ENCODE measurements at regions not wholly inside any gene's neighbourhood (a gene's known extent, or its start where the extent isn't known, plus 50 kb on each side); places are given as distances from the start of the nearest gene placed in this dataset.
A peak's percentile ranks its signal among the peaks of the same experiment; 100 is the strongest.

DNA sequence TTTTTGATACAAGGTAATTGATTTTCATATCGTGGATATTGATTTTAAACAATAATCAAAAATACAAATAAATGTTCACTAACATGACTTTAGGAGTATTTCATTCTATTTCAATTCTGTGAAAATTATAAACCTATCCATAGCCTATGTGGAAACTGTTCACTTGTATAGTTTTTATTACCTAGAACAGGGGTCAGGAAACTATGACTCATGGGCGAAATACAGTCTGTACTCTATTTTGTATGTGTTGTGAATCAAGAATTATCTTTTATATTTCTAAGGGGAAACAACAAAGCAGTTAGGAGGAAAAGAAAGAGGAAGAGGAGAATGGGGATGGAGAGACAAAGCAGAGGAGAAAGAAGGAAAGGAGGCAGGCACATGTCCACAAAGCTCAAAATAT, 181.7 kb upstream of the VRK2 start:
- no peaks in the 10 kb centered on the region for H4K20me1 ChIP-seq (ENCODE audit: insufficient read depth, low read length, poor library complexity, severe bottlenecking)
- no peaks in the 10 kb centered on the region for H3K36me3 ChIP-seq (ENCODE audit: insufficient read depth, low read length)
- H3K27me3 ChIP-seq (ENCODE audit: insufficient read depth, low read length, poor library complexity, severe bottlenecking): no peaks in the 10 kb centered on the region
- H3K9me2 ChIP-seq (replicated peaks; ENCODE audit: low read depth, low read length): no peaks in the 10 kb centered on the region
- H3K9ac ChIP-seq (ENCODE audit: low read depth, low read length, poor library complexity, severe bottlenecking): no peak overlapping the region
- TF ChIP-seq, protein P1, sequence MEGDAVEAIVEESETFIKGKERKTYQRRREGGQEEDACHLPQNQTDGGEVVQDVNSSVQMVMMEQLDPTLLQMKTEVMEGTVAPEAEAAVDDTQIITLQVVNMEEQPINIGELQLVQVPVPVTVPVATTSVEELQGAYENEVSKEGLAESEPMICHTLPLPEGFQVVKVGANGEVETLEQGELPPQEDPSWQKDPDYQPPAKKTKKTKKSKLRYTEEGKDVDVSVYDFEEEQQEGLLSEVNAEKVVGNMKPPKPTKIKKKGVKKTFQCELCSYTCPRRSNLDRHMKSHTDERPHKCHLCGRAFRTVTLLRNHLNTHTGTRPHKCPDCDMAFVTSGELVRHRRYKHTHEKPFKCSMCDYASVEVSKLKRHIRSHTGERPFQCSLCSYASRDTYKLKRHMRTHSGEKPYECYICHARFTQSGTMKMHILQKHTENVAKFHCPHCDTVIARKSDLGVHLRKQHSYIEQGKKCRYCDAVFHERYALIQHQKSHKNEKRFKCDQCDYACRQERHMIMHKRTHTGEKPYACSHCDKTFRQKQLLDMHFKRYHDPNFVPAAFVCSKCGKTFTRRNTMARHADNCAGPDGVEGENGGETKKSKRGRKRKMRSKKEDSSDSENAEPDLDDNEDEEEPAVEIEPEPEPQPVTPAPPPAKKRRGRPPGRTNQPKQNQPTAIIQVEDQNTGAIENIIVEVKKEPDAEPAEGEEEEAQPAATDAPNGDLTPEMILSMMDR (conservative IDR thresholded peaks at IDR 0.05; ENCODE audit: low read length): no peak
- TF ChIP-seq EZH2phosphoT487 (IDR thresholded peaks at IDR 0.05; ENCODE audit: borderline replicate concordance): no peak
- H3K79me2 ChIP-seq (ENCODE audit: insufficient read depth, low read length): no peaks in the 10 kb centered on the region
- H2AFZ ChIP-seq (ENCODE audit: low read length): 0 out of 2 replicates have a peak overlapping the region, but pooled peaks have one; percentile 22
- H3K4me1 ChIP-seq (ENCODE audit: insufficient read depth, low read length, poor library complexity, severe bottlenecking): no peaks in the 10 kb centered on the region
- H3F3A ChIP-seq (ENCODE audit: low read depth): no peaks in the 10 kb centered on the region
- no peak overlapping the region for H3K4me2 ChIP-seq (ENCODE audit: low read depth, low read length, poor library complexity, severe bottlenecking)
- H3K4me3 ChIP-seq (ENCODE audit: low read length, poor library complexity, severe bottlenecking): no peak overlapping the region
- no peaks in the 10 kb centered on the region for H3K9me3 ChIP-seq (ENCODE audit: insufficient read depth, low read depth, low read length)

DNA sequence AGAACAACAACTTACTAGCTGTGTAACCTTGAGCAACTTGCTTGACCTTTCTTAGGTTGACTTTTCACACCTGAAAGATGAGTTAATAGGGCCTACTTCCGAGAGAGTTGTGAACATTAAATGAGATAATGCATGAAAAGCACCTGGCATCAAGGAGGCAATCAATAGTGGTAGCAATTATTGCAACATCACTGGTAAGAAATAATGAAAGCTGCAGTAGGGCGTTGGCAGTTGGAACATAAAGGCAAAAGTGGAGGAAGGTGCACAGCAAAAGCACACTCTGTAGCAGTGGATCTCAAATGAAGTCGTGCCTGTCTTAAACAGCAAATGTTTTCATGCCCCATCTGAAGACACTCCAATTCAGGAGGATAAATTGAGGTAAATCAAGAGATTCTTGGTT, 178.9 kb upstream of the VRK2 start:
- H3K9me3 ChIP-seq (ENCODE audit: insufficient read depth, low read depth, low read length): no peaks in the 10 kb centered on the region
- H4K20me1 ChIP-seq (ENCODE audit: insufficient read depth, low read length, poor library complexity, severe bottlenecking): no peaks in the 10 kb centered on the region
- H3K9ac ChIP-seq (ENCODE audit: low read depth, low read length, poor library complexity, severe bottlenecking): no peak overlapping the region
- no peaks in the 10 kb centered on the region for H3K79me2 ChIP-seq (ENCODE audit: insufficient read depth, low read length)
- no peaks in the 10 kb centered on the region for H3K27me3 ChIP-seq (ENCODE audit: insufficient read depth, low read length, poor library complexity, severe bottlenecking)
- no peak for TF ChIP-seq EZH2phosphoT487 (IDR thresholded peaks at IDR 0.05; ENCODE audit: borderline replicate concordance)
- TF ChIP-seq, protein P1 (conservative IDR thresholded peaks at IDR 0.05; ENCODE audit: low read length): no peak
- no peaks in the 10 kb centered on the region for H3K4me1 ChIP-seq (ENCODE audit: insufficient read depth, low read length, poor library complexity, severe bottlenecking)
- H3K4me2 ChIP-seq (ENCODE audit: low read depth, low read length, poor library complexity, severe bottlenecking): no peak overlapping the region
- no peaks in the 10 kb centered on the region for H3F3A ChIP-seq (ENCODE audit: low read depth)
- H2AFZ ChIP-seq (ENCODE audit: low read length): no peak overlapping the region
- no peak overlapping the region for H3K4me3 ChIP-seq (ENCODE audit: low read length, poor library complexity, severe bottlenecking)
- H3K36me3 ChIP-seq (ENCODE audit: insufficient read depth, low read length): no peaks in the 10 kb centered on the region
- no peaks in the 10 kb centered on the region for H3K9me2 ChIP-seq (replicated peaks; ENCODE audit: low read depth, low read length)

GRCh38 chr2:57868619-57869139, 177.9 kb upstream of the VRK2 start:
- Histone ChIP-seq H3K4me1 (ENCODE audit: insufficient read depth, low read length, poor library complexity, severe bottlenecking) (no peaks in the 10 kb centered on the region), H3K79me2 (ENCODE audit: insufficient read depth, low read length) (no peaks in the 10 kb centered on the region), H3K27me3 (ENCODE audit: insufficient read depth, low read length, poor library complexity, severe bottlenecking) (no peaks in the 10 kb centered on the region), H3K9me3 (ENCODE audit: insufficient read depth, low read depth, low read length) (no peaks in the 10 kb centered on the region), H4K20me1 (ENCODE audit: insufficient read depth, low read length, poor library complexity, severe bottlenecking) (no peaks in the 10 kb centered on the region), H3K9me2 (replicated peaks; ENCODE audit: low read depth, low read length) (no peaks in the 10 kb centered on the region), H2AFZ (ENCODE audit: low read length) (no peak overlapping the region), H3K4me2 (ENCODE audit: low read depth, low read length, poor library complexity, severe bottlenecking) (no peak overlapping the region), H3K36me3 (ENCODE audit: insufficient read depth, low read length) (no peaks in the 10 kb centered on the region), H3F3A (ENCODE audit: low read depth) (no peaks in the 10 kb centered on the region), H3K9ac (ENCODE audit: low read depth, low read length, poor library complexity, severe bottlenecking) (no peak overlapping the region), H3K4me3 (ENCODE audit: low read length, poor library complexity, severe bottlenecking) (no peak overlapping the region)
- TF ChIP-seq, protein P1 (conservative IDR thresholded peaks at IDR 0.05; ENCODE audit: low read length): no peak
- no peak for TF ChIP-seq EZH2phosphoT487 (IDR thresholded peaks at IDR 0.05; ENCODE audit: borderline replicate concordance)
